GM21423 (cell line): ENCODE measurements at regions not wholly inside any gene's neighbourhood (a gene's known extent, or its start where the extent isn't known, plus 50 kb on each side); places are given as distances from the start of the nearest gene placed in this dataset.

Experiments
- ATAC-seq: cut with Tn5 transposase; IDR thresholded peaks from one replicate; pipeline ENCODE4 v1.9.1; 2021; ENCODE audit warnings: mild to moderate bottlenecking, moderate library complexity; ENCODE audit not compliant: unreplicated experiment

DNA sequence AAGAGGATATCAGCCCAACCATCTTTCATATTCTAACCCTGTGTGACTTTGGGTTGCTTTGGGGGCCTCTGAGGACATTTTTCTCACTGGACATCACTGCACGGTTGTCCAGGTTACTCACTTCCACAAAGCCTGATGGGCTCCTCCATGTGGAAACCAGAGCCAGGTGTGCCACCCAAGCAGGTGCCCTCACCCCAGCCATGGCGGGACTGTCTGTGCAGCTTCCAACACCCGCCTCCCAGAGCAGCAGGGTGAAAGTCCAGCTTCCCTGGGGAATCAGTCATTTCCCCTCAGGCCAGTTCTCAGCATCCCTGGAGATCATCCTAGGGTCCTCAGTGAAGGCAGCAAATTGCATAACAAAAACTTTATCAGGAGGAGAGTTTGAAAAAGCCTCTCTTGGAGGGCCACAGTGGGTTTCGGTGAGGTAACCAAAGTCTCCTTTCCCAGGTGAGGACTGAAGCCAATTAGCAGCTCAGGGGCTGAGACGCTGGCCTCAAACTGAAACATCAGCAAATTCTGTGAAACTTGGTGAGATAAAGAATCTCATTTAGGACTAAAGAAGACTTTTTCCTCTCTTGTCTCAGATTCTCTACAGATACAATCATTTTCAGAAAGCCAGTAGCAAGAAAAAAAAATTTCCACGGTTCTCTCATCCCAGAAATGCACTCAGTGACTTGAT is 289.6 kb upstream of the CDH4 start:
- ATAC-seq, result no peak

DNA sequence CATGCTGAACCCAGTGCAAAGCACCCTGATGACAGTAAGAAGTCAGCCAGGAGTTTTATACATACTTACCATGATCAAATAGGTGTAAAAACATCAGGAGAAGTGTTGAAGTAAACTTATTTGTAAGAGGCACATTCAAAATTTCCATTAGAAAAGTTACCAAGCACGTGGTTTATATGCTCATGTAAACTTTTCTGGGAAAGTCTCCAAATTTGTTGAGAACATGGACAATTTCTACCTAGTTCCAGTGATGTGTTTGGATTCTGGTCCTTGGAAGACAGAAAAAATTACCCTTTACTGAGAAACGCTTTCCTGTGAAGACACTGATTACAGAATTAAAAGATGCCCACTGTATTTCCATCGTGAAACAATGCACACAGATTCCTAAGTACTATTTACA is 288.9 kb upstream of the CDH4 start:
- ATAC-seq, result no peak

DNA sequence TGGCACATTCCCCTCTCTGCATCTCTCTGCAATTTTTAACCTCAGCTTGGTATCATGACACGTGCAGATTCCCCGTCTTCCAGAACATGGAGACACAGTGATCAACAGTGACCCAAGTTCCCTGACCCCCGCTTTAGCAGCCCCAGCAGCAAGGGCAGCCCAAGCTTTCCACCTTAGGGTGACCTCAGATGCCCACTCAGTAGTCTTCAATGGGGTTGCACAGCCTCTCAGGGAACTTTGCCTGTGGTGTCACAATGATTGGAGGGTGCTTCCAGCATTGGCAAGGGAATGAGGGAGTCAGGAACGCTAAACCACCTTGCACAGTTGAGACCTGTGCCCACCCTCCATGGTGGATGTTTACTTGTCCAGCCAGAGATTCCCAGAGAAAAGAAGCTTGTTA is 287.1 kb upstream of the CDH4 start:
- ATAC-seq, result no peak

DNA sequence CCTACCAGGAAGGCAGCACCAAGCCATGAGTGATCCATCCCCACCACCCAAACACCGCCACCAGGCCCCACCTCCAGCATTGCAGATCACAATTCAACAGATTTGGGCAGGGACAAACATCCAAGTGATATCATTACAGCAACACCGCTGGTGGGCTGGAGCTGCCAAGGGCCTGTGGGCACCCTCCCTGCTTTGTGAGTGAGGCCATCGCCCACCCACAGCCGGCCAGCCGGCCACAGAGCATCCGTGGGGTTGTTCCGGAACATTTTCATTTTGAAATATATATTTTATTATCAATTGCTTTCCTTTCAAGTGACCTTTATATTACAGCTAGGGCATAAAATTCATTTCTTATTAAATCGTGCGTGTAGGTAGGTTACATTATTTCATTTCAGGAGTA is 286.0 kb upstream of the CDH4 start:
- no peak for ATAC-seq

DNA sequence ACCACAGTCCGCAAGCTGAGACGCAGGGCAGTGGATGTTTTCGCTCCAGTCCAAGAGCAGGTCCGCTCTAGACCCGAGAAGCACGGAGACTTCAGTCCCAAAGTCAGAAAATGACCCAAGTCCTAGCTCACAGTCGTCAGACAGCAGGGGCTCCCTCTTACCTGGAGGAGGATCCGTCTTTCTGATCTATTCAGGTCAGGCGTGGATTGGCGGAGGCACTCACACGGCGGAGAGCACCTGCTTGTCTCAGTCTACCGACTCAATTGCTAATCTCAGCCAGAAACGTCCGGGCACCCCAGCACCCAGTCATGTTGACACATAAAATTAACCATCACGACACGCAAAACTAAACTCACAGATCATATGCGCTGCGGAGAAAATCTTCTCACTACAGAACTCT is 285.3 kb upstream of the CDH4 start:
- ATAC-seq, result no peak

DNA sequence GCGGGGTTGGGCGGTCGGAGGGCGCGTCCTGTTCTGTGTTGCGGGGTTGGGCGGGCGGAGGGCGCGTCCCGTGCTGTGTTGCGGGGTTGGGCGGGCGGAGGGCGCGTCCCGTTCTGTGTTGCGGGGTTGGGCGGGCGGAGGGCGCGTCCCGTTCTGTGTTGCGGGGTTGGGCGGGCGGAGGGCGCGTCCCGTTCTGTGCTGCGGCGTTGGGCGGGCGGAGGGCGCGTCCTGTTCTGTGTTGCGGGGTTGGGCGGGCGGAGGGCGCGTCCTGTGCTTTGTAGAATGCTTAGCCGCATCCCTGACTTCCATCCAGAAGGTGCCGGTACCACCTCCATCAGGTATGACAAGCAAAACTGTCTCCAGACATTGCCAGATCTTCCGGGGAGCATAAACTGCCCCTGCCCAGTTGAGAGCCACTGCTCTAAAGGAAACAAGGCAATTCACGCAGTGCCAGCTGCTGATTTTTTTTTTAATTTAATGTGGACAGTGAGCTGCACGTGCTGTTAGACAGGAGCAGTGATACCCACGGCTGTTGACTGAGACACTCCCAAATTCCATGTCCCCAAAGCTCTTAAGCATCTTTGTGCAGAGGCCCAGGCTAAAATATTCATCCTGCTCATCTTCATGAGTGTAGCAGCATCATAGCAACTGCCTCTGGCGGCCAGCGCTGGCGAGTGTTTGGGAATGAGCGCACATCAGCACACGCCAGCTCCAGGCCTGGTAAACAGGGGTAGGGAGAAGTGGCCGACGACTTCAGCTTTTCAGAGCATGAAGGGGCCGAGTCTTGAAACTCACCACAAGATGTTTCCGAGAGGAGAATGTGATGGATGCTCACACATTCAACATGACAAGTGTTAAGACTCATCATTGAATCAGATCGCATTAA is 284.4 kb upstream of the CDH4 start:
- no peak for ATAC-seq

DNA sequence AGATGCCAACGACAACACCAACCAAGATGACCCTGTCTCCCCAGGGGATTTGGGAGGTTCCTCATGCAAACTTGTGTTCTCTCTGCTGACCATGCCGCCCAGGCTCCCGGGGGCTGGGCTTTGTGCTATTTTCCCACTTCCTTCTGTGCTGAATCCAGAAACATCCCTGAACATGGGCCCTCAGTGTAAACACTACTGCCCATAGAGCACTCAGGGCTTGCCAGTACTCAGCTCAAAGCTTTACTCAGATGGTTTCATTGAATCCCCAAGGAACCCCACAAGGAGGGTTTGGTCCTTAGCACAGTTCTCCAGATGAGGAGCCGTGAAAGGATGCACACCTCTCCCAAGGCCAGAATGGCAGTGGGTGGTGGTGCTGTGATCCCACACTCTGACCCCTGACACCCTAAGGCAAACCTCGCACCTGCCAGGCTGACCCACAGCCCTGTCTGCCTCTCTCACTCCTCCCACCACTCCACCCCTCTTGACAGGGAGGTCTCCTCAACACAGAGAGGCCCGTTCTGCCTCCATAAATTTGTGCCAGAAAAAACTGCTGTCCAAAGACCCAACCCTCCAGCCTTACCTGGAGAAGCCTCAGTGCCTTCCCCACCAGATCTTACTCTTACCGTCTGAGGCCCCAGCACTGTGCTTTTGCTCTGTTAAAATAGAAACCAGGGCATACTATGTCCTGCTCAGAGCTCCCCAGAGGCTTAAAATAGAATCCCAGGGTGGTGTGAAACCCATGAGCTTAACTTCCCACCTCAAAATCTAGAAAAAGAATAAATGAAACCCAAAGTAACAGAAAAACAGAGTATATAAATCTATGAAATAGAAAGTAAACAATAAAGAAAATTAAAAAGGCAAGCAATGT is 283.0 kb upstream of the CDH4 start:
- ATAC-seq, result no peak

DNA sequence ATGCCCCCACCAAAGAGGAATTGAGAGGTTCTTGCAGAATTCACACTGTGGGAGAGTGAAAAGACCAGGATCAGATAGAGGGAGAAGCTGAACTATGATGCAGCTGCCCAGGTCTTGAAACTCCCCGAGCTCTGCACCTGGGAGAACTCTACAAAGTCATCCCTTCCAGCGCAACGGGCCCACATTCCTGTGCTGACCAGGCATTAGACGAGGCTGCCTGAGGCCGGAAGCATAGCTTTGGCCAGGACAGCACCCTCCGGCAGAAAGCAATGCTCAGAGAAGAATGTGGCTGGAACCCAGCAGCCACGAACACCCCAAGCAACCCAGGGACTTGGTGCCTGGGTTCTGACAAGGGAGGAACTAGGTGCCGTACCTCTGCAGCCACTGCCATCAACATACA is 281.5 kb upstream of the CDH4 start:
- no peak for ATAC-seq

DNA sequence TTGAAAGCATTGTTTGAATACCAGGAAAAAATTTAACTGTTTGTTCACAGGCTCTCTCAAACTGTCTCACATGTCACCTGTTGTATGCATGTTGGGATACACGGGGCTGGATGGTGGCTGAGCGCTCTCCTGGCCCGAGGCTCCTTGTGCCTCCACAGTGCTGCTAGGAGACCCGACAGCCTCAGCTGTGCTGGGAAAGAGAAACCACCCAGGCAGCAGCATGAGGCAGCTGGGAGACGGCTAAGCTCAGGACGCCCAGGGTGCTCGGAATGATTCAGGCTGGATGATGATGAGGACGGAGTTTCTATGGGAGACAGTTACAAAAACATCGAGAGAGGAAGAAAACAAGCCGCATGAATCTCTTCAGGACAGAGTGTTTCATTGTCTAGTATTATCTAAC is 278.0 kb upstream of the CDH4 start:
- no peak for ATAC-seq

DNA sequence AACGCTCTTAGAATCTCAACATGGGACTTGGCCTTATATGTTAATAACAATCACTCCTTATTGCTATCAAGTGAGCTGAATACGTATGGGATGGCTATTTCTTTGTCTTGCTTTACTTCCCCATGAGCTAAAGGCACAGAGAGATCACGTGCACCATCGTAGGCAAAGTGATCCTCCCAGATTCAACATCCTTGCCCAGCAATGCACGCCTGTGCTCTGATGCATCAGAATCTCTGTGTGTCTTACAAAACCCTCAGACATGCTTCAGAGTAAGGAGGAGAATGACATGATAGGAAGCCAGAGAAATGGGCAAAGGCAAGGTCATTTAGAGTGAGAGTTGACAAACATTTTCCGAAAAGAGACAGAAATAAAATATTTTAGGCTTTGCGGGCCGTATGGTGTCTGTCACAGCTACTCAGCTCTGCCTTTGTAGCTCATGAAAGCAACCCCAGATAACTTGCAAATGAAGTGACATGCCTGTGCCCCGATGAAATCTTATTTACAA is 277.6 kb upstream of the CDH4 start:
- no peak for ATAC-seq

DNA sequence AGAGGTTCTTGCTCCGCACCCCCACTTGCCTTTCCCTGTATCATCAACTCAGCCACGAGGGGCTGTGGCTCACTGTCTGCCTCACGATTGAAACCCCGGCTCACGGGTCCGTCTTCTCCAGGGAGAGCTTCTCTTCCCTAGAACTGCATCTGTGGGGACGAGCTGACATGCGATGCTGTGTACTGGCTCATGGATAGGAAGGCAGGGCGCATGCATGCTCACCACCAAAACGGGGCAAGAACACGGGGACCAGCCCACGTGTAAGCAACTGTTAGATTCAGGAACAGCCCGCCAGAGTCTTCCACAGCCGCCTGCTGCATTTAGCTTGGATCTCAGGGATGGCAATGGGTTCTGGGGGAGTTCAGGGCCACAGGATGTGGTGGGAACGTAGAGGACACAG is 275.9 kb upstream of the CDH4 start:
- ATAC-seq, result no peak

DNA sequence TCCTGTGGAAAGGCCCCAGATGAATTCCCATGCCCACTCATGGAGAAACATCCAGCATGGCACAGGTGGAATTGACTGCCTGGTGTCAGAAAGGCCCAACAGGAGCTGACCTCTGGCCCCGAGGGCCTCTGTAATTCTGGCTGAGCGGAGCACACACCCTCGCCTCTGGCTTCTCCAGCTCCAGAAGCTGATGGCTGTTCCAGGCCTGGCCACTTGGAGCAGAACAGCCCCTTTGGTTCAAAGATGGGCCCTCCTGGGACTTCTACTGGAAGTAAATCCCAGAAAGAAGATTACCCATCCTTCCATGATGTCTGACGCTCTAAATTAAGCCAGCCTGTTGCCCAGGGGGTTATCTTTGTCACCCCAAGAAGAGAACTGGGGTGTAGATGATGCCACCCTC is 275.1 kb upstream of the CDH4 start:
- ATAC-seq, result no peak

DNA sequence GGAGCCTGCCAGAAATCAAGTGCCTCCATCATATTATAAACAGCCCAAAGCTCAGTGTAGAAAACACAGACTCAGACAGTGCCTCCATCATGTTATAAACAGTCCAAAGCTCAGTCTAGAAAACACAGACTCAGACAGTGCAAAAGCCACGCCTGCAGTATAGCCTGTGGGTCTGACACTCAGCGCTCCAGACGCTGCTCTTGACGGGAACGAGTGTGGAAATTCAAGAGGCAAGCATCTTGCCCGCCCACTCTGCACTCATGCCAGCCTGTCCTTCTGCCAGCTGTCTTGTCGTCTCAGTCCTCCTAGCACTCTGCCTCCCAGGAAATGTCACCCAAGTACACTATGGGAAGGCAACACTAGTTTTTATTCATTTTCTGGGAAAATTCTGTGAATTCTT is 274.2 kb upstream of the CDH4 start:
- ATAC-seq, result no peak

DNA sequence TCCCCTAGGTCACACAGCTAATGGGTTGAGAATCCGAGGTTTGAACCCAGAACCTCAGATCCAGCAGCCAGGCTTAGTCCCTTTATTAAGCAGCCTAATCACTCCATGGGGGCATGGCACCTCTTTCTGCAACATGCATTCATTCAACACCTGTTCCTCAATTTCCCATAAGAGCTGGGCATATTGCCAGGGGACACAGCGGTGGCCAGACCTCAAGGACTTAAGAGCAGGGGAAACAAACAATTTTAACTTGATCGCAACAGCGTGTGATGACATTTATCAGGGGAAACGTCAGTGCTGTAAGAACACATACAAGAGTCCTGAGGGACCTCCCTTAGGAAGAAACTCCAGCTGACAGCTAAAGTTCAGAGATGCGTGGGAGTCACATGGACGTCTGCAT is 267.4 kb upstream of the CDH4 start:
- ATAC-seq, result no peak

DNA sequence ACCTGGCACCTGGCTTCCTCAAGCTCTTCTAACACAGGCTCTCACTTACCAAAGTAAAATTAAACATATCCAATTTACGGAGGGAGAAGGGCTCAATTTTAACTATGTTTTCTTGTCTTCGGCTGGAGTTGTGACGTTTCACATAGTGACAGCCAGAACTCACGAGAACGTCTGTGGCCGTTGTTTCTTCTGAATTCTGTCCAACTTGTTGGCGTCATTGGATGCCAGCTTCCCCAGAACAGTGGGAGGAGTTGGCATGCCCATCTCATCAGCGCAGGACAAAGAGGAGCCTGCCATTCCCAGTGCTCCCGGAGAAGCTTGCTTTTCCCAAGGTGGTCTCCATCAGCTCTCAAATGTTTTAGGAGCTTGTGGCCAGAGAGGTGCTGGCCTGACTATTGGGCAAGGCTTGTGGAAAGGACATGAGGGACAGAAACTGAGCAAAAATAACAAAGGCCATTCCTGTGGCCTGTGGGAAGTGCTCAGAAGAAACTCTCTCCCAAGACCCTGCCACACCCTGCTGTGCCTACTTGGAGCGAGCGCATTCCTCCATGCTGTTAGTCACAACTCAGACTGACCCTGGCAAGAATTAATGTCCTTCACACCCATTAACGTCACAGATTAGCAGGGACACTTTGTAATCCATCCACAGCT is 265.4 kb upstream of the CDH4 start:
- ATAC-seq, result no peak

DNA sequence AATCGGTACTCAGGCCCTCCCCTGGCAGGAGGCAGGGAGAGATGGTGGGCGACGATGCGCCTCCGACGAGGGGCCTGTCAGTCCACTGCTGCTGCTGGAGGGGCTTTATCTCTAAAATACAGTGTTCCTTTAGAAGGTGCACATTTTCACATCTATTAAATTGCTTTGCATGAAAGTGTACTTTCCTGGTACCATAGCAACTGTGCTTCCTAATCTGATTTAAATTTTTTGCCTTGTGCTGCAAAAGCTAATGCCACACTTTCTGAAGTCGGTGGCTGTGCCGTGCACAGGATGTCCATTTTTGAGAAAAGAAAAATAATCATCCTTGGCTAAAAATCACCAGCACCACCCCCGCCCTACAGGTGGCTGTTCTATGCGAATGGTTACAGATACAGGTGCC is 262.0 kb upstream of the CDH4 start:
- no peak for ATAC-seq

DNA sequence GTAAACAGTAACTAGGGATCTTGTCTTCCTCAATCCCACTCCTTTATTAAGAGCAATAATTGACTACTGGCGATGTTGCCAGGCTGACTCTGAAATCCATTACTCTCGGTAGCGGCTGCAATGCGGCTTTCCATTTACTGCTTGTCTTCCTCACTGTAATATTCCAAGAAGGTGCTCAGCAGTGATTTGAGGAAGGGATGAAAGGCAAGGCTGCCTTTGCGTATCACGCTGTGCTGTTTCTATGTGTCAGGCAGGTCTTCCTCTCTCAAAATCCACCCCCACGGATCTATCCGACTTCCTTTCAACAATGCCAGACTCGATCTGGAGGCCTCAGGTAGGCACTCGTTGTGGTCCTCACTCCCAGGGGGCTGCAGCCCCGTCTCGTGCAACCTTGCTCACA is 261.4 kb upstream of the CDH4 start:
- no peak for ATAC-seq

DNA sequence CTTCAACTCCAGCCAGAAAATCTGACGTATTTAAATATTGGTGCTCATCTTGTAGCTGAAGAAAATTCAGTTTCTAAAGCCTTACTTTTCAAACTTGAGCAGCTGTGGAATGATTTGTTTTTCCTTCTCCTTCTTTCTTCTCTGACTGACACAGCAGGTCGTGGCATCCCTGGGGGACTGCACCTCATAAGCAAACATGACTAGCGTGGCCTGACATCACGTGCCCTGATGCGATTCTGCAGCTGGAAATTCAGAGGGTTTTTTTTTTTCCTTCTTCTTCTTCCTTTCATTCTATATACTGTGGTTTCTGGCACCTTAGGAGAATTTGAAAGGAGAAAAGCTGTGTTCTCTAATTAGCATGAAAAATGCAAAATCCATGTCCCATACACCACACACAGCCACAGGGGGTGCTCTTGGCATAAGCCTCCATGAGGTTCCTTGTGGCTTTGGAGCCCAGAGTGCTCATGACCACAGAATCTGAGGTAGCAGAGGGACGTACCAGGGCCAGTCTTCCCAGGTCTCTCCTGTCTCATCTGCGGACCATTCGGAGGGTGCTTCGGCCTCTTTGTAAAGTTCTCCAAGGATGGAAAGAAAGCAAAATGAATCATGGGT is 258.5 kb upstream of the CDH4 start:
- no peak for ATAC-seq

DNA sequence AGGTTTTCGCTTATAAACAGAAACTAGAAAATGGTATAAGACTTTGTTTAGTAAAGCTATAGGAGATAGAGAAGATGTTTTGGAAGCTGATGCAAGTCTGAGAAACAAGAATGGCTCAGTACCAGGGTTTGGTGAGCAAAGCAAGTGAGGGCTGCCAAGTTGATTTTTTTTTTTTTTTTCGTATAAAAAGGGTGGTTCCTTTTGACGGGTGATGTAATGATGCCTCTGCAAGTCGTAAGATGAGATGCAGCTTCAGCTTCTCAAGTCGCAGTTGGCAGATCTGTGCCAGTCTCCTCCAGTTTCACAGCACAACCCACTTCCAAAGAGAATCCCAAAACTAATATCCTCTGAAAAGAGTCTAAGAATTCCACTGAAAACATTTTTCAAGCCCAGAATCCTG is 252.8 kb upstream of the CDH4 start:
- ATAC-seq, result no peak

DNA sequence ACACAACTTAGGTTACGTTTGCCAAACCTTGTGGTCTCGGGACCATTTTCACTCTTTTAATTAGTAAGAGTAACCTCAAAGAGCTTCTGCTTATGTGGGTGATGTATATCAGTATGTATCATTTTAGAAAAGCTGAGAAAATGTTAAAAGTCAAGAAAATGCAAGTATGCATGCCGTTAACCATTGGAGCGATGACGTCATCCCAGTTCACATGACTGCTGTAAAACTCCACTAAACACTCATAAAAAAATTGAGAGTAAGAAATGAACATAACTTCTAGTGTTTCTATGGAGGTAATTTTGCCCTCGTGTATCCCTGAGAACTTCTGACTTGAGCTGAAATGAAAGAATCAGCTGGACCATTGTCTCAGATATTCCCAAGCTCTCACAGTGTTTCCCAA is 250.0 kb upstream of the CDH4 start:
- ATAC-seq, result no peak

DNA sequence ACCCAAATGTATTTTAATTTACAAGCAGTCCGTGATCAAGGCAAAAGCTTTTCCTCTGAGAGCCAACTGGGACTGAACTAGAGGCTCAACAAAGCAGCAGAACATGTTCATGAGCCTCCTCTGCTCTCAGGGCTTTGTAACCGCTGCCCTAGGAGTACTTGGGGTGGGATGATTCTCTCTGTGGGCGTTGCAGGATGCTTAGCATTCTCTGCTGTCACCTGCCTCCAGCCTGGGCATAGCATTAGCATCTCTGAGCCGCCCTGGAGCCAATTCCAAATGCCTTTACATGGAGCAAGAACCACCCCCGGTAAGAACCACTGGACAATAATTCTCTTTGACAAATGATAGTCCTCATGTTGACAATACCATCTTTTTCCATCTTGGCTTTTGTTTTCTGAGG is 237.6 kb upstream of the CDH4 start:
- no peak for ATAC-seq
